Esophagus squamous epithelium (tissue), 5 donors: ENCODE measurements at regions not wholly inside any gene's neighbourhood (a gene's known extent, or its start where the extent isn't known, plus 50 kb on each side); places are given as distances from the start of the nearest gene placed in this dataset.

Experiments
- DNase-seq: peaks from one replicate; lab custom pipeline; 2025; lab: John Stamatoyannopoulos, UW
- H3K27ac ChIP-seq, 4 donors: fragments of 200-600 bp; sonication (generic); one replicate each; pipeline ENCODE4 v1.5.1; 2016 to 2019; ENCODE audit warnings: mild to moderate bottlenecking in 1 of 4
- H3K27me3 ChIP-seq, 4 donors: fragments of 200-600 bp; sonication (generic); 1 replicate in 3 of 4; 2 replicates in 1 of 4; pipeline versions ENCODE4 v1.5.1 to v1.6.0; 2017 to 2021; ENCODE audit warnings: antibody characterized with exemption in 1 of 4
- H3K36me3 ChIP-seq, 3 donors: fragments of 200-600 bp; sonication (generic); one replicate each; pipeline ENCODE4 v1.5.1; 2016 to 2019
- H3K4me1 ChIP-seq, 3 donors: fragments of 200-600 bp; sonication (generic); one replicate each; pipeline ENCODE4 v1.5.1; 2017 to 2019
- H3K4me3 ChIP-seq, 4 donors: fragments of 200-600 bp; sonication (generic); 1 replicate in 3 of 4; 2 replicates in 1 of 4; pipeline ENCODE4 v1.5.1; 2016 to 2019; ENCODE audit warnings: mild to moderate bottlenecking in 2 of 4, moderate library complexity in 1 of 4
- H3K9me3 ChIP-seq, 3 donors: fragments of 200-600 bp; sonication (generic); one replicate each; pipeline ENCODE4 v1.5.1; 2016 to 2019
- CTCF ChIP-seq, 6 experiments: fragments of 450-650 bp in 4 of 6; fragments of 200-600 bp in 2 of 6; sonication (generic) in 2 of 6; IDR thresholded peaks; one replicate each; pipeline ENCODE4 v1.5.1; 2016 to 2019; ENCODE audit warnings: antibody characterized with exemption in 6 of 6, mild to moderate bottlenecking in 4 of 6, moderate library complexity in 4 of 6
- POLR2A ChIP-seq, 4 donors: fragments of 450-650 bp; IDR thresholded peaks; one replicate each; pipeline ENCODE4 v1.6.1; 2017; ENCODE audit warnings: antibody characterized with exemption in 4 of 4, mild to moderate bottlenecking in 4 of 4, moderate library complexity in 3 of 4
- WGBS, 2 donors: methylation state at CpG; one replicate each; pipeline ENCODE4 v1.1.5; 2018; 5-methylcytosine and 5-hydroxymethylcytosine counted together
- intact Hi-C: fragments of 100-400 bp; cut with DNase I; formaldehyde crosslinking; loops from one replicate; pipeline ENCODE4 v1.15.0; 2022
- donor health status: DM: yes; HTN: yes; CAD: no.

GRCh38 chr10:78137147-78137546, 103.5 kb downstream of the RPS24 start:
- Histone ChIP-seq H3K27ac (no peak overlapping the region), H3K27me3 (peaks cover 0 to 9% (median 0%) of the 10 kb centered on the region in 4 donors), H3K4me3 (no peak overlapping the region), H3K9me3 (no peaks in the 10 kb centered on the region), H3K36me3 (no peaks in the 10 kb centered on the region), H3K4me1 (no peaks in the 10 kb centered on the region)
- intact Hi-C loops, result no loop called here
- no peak for DNase-seq
- TF ChIP-seq CTCF (IDR thresholded peaks at IDR 0.05) (no peak), POLR2A (IDR thresholded peaks at IDR 0.05) (no peak)
- 44 to 79% methylated on average over 1 to 3 of the region's 3 CpGs for WGBS, 2 donors

- no peak overlapping the region for H3K27ac ChIP-seq
- H3K4me3 ChIP-seq, result no peak overlapping the region
- 37 to 75% methylated on average over 2 of the region's 9 CpGs for WGBS, 2 donors
- intact Hi-C loops, result no loop called here
- H3K9me3 ChIP-seq, result no peaks in the 10 kb centered on the region
- no peaks in the 10 kb centered on the region for H3K4me1 ChIP-seq
- H3K36me3 ChIP-seq, result no peaks in the 10 kb centered on the region
- H3K27me3 ChIP-seq, result peaks cover 0 to 16% (median 0%) of the 10 kb centered on the region in 4 donors
- TF ChIP-seq CTCF (IDR thresholded peaks at IDR 0.05), result no peak
- TF ChIP-seq POLR2A (IDR thresholded peaks at IDR 0.05), result no peak
- no peak for DNase-seq
Observed at GRCh38 chr10:78139341-78139740, 105.7 kb downstream of the RPS24 start.

- H3K36me3 ChIP-seq, result no peaks in the 10 kb centered on the region
- WGBS, 2 donors, result 49 to 50% methylated on average over 4 to 6 of the region's 6 CpGs
- peaks cover 0 to 16% (median 0%) of the 10 kb centered on the region in 4 donors for H3K27me3 ChIP-seq
- TF ChIP-seq POLR2A (IDR thresholded peaks at IDR 0.05) (no peak), CTCF (IDR thresholded peaks at IDR 0.05) (no peak)
- DNase-seq, result no peak
- no peak overlapping the region for H3K4me3 ChIP-seq
- no peaks in the 10 kb centered on the region for H3K4me1 ChIP-seq
- intact Hi-C loops, result no loop called here
- no peak overlapping the region for H3K27ac ChIP-seq
- H3K9me3 ChIP-seq, result no peaks in the 10 kb centered on the region
Observed at GRCh38 chr10:78140066-78140630, 106.5 kb downstream of the RPS24 start.

GRCh38 chr10:78143576-78143975, 109.9 kb downstream of the RPS24 start:
- Histone ChIP-seq H3K36me3 (no peaks in the 10 kb centered on the region), H3K27me3 (peaks cover 0 to 16% (median 0%) of the 10 kb centered on the region in 4 donors), H3K27ac (no peak overlapping the region), H3K9me3 (no peaks in the 10 kb centered on the region), H3K4me1 (no peaks in the 10 kb centered on the region), H3K4me3 (no peak overlapping the region)
- intact Hi-C loops, result no loop called here
- no peak for DNase-seq
- no peak for TF ChIP-seq POLR2A (IDR thresholded peaks at IDR 0.05)
- no peak for TF ChIP-seq CTCF (IDR thresholded peaks at IDR 0.05)
- 90 to 93% methylated on average over 3 of the region's 3 CpGs for WGBS, 2 donors

GRCh38 chr10:78146200-78146599, 112.5 kb downstream of the RPS24 start:
- TF ChIP-seq POLR2A (IDR thresholded peaks at IDR 0.05) (no peak), CTCF (IDR thresholded peaks at IDR 0.05) (no peak)
- 50 to 100% methylated on average over 1 to 2 of the region's 2 CpGs for whole genome bisulfite sequencing, 2 donors
- no peaks in the 10 kb centered on the region for H3K4me1 ChIP-seq
- no peaks in the 10 kb centered on the region for H3K36me3 ChIP-seq
- no peak overlapping the region for H3K4me3 ChIP-seq
- DNase-seq, result no peak
- intact Hi-C loops, result no loop called here
- H3K27me3 ChIP-seq, result peaks cover 0 to 16% (median 0%) of the 10 kb centered on the region in 4 donors
- H3K27ac ChIP-seq, result no peak overlapping the region
- H3K9me3 ChIP-seq, result no peaks in the 10 kb centered on the region
